Stomach (tissue), 8 donors: ENCODE measurements at regions not wholly inside any gene's neighbourhood (a gene's known extent, or its start where the extent isn't known, plus 50 kb on each side); places are given as distances from the start of the nearest gene placed in this dataset.

Source experiments
- DNase-seq, 2 donors: peaks; one replicate each; pipeline versions ENCODE4 v3.0.0 to v3.0.0-alpha.2; 2013 to 2019
- H3K27ac ChIP-seq, 5 donors: fragments of 200-600 bp in 4 of 5; sonication (generic) in 4 of 5; one replicate each; pipeline ENCODE4 v1.5.1; 2013 to 2019; ENCODE audit warnings: mild to moderate bottlenecking in 1 of 5, moderate library complexity in 1 of 5
- H3K27me3 ChIP-seq, 3 donors: fragments of 200-600 bp; sonication (generic); one replicate each; pipeline ENCODE4 v1.5.1; 2017 to 2019; ENCODE audit warnings: mixed run types in 1 of 3
- H3K36me3 ChIP-seq, 4 donors: fragments of 200-600 bp; sonication (generic); 1 replicate in 3 of 4; 2 replicates in 1 of 4; pipeline ENCODE4 v1.5.1; 2016 to 2019
- H3K4me1 ChIP-seq, 4 donors: fragments of 200-600 bp; sonication (generic); one replicate each; pipeline ENCODE4 v1.5.1; 2016 to 2019
- H3K4me3 ChIP-seq, 4 donors: fragments of 200-600 bp; sonication (generic) in 3 of 4; one replicate each; pipeline ENCODE4 v1.5.1; 2016 to 2019; ENCODE audit warnings: mild to moderate bottlenecking in 1 of 4
- H3K9me3 ChIP-seq, 4 donors: fragments of 200-600 bp; sonication (generic); one replicate each; pipeline ENCODE4 v1.5.1; 2016 to 2019
- CTCF ChIP-seq, 7 experiments: fragments of 450-650 bp in 4 of 7; fragments of 200-600 bp in 3 of 7; sonication (generic) in 3 of 7; IDR thresholded peaks; one replicate each; pipeline ENCODE4 v1.5.1; 2016 to 2019; ENCODE audit warnings: antibody characterized with exemption in 7 of 7, control low read depth in 2 of 7, mild to moderate bottlenecking in 1 of 7
- EP300 ChIP-seq: sonication (generic); formaldehyde crosslinking; IDR thresholded peaks from one replicate; pipeline ENCODE4 v1.6.1; 2017; ENCODE audit warnings: antibody characterized with exemption
- POLR2A ChIP-seq, 4 donors: fragments of 450-650 bp; IDR thresholded peaks; one replicate each; pipeline ENCODE4 v1.6.1; 2016; ENCODE audit warnings: antibody characterized with exemption in 4 of 4, control low read depth in 2 of 4, mild to moderate bottlenecking in 1 of 4, moderate library complexity in 1 of 4
- POLR2AphosphoS5 ChIP-seq, 3 donors: sonication (generic); formaldehyde crosslinking; IDR thresholded peaks; one replicate each; pipeline ENCODE4 v1.6.1; 2016; ENCODE audit warnings: antibody characterized with exemption in 3 of 3
- WGBS, 5 donors: extraction: QIAGEN DNeasy Blood & Tissue Kit in 3 of 5; methylation state at CpG; one replicate each; pipeline versions ENCODE4 v1.1.5 to v1.1.7; 2013 to 2018; 5-methylcytosine and 5-hydroxymethylcytosine counted together
- intact Hi-C: fragments of 100-400 bp; cut with DNase I; formaldehyde crosslinking; loops from one replicate; pipeline ENCODE4 v1.15.1; 2023; ENCODE audit warnings: low total_unique reads
- donor health status: healthy with polysubstance abuse.
- donor health status: Bipolar disorder and iron deficiency.
- donor health status: healthy.

- Histone ChIP-seq H3K27me3 (no peaks in the 10 kb centered on the region), H3K4me3 (no peak overlapping the region), H3K36me3 (no peaks in the 10 kb centered on the region), H3K9me3 (no peaks in the 10 kb centered on the region), H3K4me1 (no peaks in the 10 kb centered on the region), H3K27ac (no peak overlapping the region)
- TF ChIP-seq POLR2AphosphoS5 (IDR thresholded peaks at IDR 0.05) (no peak), CTCF (IDR thresholded peaks at IDR 0.05) (no peak), POLR2A (IDR thresholded peaks at IDR 0.05) (no peak), EP300 (no peak)
- intact Hi-C loops: no loop called here
- no peak for DNase-seq
- WGBS, 5 donors: 48 to 65% (median 59%) methylated on average over 2 of the region's 2 CpGs
Observed at GRCh38 chr4:179116011-179116410, 1673.8 kb upstream of the AGA start.

- no peak for TF ChIP-seq CTCF (IDR thresholded peaks at IDR 0.05)
- no peak for TF ChIP-seq EP300
- TF ChIP-seq POLR2AphosphoS5 (IDR thresholded peaks at IDR 0.05): no peak
- no peak for TF ChIP-seq POLR2A (IDR thresholded peaks at IDR 0.05)
- Histone ChIP-seq H3K9me3 (no peaks in the 10 kb centered on the region), H3K4me1 (no peaks in the 10 kb centered on the region), H3K36me3 (no peaks in the 10 kb centered on the region), H3K27me3 (no peaks in the 10 kb centered on the region), H3K27ac (no peak overlapping the region), H3K4me3 (no peak overlapping the region)
- 39 to 52% (median 41%) methylated on average over 2 of the region's 2 CpGs for whole genome bisulfite sequencing, 5 donors
- intact Hi-C loops: no loop called here
- no peak for DNase-seq
Observed at GRCh38 chr4:179116581-179116980, 1674.3 kb upstream of the AGA start.

GRCh38 chr4:179123084-179123483 lies 1680.8 kb upstream of the AGA start:
- DNase-seq: no peak
- 93 to 95% (median 94%) methylated on average over 2 of the region's 2 CpGs for WGBS, 5 donors
- intact Hi-C loops: no loop called here
- H3K27ac ChIP-seq: no peak overlapping the region
- H3K27me3 ChIP-seq: no peaks in the 10 kb centered on the region
- no peak for TF ChIP-seq POLR2A (IDR thresholded peaks at IDR 0.05)
- TF ChIP-seq CTCF (IDR thresholded peaks at IDR 0.05): no peak
- no peak for TF ChIP-seq EP300
- TF ChIP-seq POLR2AphosphoS5 (IDR thresholded peaks at IDR 0.05): no peak
- H3K4me1 ChIP-seq: no peaks in the 10 kb centered on the region
- H3K36me3 ChIP-seq: no peaks in the 10 kb centered on the region
- H3K9me3 ChIP-seq: no peaks in the 10 kb centered on the region
- H3K4me3 ChIP-seq: no peak overlapping the region

- Histone ChIP-seq H3K27ac (no peak overlapping the region), H3K27me3 (no peaks in the 10 kb centered on the region), H3K36me3 (no peaks in the 10 kb centered on the region), H3K9me3 (no peaks in the 10 kb centered on the region), H3K4me3 (no peak overlapping the region), H3K4me1 (no peaks in the 10 kb centered on the region)
- DNase-seq: no peak
- no peak for TF ChIP-seq CTCF (IDR thresholded peaks at IDR 0.05)
- TF ChIP-seq EP300: no peak
- no peak for TF ChIP-seq POLR2A (IDR thresholded peaks at IDR 0.05)
- no peak for TF ChIP-seq POLR2AphosphoS5 (IDR thresholded peaks at IDR 0.05)
- intact Hi-C loops: no loop called here
- WGBS, 5 donors: 89 to 93% (median 92%) methylated on average over 4 of the region's 4 CpGs
Observed at GRCh38 chr4:179124419-179124818, 1682.2 kb upstream of the AGA start.
